RWPE2 (cell line): ENCODE measurements at regions not wholly inside any gene's neighbourhood (a gene's known extent, or its start where the extent isn't known, plus 50 kb on each side); places are given as distances from the start of the nearest gene placed in this dataset.

Experiments
- ATAC-seq: fragments of 200-7000 bp; cut with Tn5 transposase; 3 replicates; pipeline ENCODE4 v1.9.1; 2021; ENCODE audit warnings: low read depth
- DNase-seq: peaks from one replicate; pipeline ENCODE4 v3.0.0-alpha.2; 2020; ENCODE audit warnings: low spot score
- H3K27ac ChIP-seq: fragments of 450-650 bp; 2 replicates; pipeline ENCODE4 v1.5.1; 2017; ENCODE audit warnings: mild to moderate bottlenecking; ENCODE audit not compliant: poor library complexity, severe bottlenecking
- H3K27me3 ChIP-seq: fragments of 250-450 bp; sonication (Bioruptor Pico); 2 replicates; pipeline ENCODE4 v1.5.1; 2021; ENCODE audit warnings: mild to moderate bottlenecking, moderate library complexity; ENCODE audit not compliant: insufficient read depth, poor library complexity, severe bottlenecking
- H3K36me3 ChIP-seq: fragments of 250-450 bp; sonication (Bioruptor Pico); 2 replicates; pipeline ENCODE4 v1.5.1; 2020; ENCODE audit warnings: low read depth, mild to moderate bottlenecking, moderate library complexity
- H3K4me1 ChIP-seq: fragments of 250-450 bp; sonication (Bioruptor Pico); 2 replicates; pipeline ENCODE4 v1.5.1; 2021; ENCODE audit warnings: mild to moderate bottlenecking, moderate library complexity; ENCODE audit not compliant: insufficient read depth, poor library complexity, severe bottlenecking
- H3K4me3 ChIP-seq: fragments of 250-450 bp; sonication (Bioruptor Pico); 2 replicates; pipeline ENCODE4 v1.5.1; 2021; ENCODE audit warnings: mild to moderate bottlenecking, moderate library complexity; ENCODE audit not compliant: severe bottlenecking
- H3K9me3 ChIP-seq: fragments of 250-450 bp; sonication (Bioruptor Pico); 2 replicates; pipeline ENCODE4 v1.5.1; 2021; ENCODE audit warnings: mild to moderate bottlenecking, moderate library complexity; ENCODE audit not compliant: severe bottlenecking
- CTCF ChIP-seq: fragments of 450-650 bp; IDR thresholded peaks from one replicate; pipeline ENCODE4 v1.5.1; 2017; ENCODE audit warnings: mild to moderate bottlenecking, moderate library complexity; ENCODE audit not compliant: poor library complexity, severe bottlenecking

GRCh38 chr21:15160136-15160535 lies 95.3 kb upstream of the NRIP1 start:
- TF ChIP-seq CTCF = no peak
- ATAC-seq = no peak
- DNase-seq = no peak

GRCh38 chr21:15162921-15163320 lies 98.1 kb upstream of the NRIP1 start:
- no peaks in the 10 kb centered on the region for H3K27me3 ChIP-seq
- no peak for TF ChIP-seq CTCF
- H3K4me1 ChIP-seq = peaks cover 11% of the 10 kb centered on the region
- H3K4me3 ChIP-seq = no peak overlapping the region
- ATAC-seq (no peak), DNase-seq (no peak)
- H3K9me3 ChIP-seq = no peaks in the 10 kb centered on the region
- H3K27ac ChIP-seq = no peak overlapping the region
- no peaks in the 10 kb centered on the region for H3K36me3 ChIP-seq

More at GRCh38 chr21:15160136-15160535, 95.3 kb upstream of the NRIP1 start:
- Histone ChIP-seq H3K27ac (no peak overlapping the region), H3K36me3 (no peaks in the 10 kb centered on the region), H3K4me3 (no peak overlapping the region), H3K4me1 (peaks cover 10% of the 10 kb centered on the region), H3K27me3 (no peaks in the 10 kb centered on the region), H3K9me3 (no peaks in the 10 kb centered on the region)

GRCh38 chr21:15164273-15164672 lies 99.5 kb upstream of the NRIP1 start:
- Histone ChIP-seq H3K9me3 (no peaks in the 10 kb centered on the region), H3K4me3 (no peak overlapping the region), H3K36me3 (no peaks in the 10 kb centered on the region), H3K4me1 (peaks cover 11% of the 10 kb centered on the region), H3K27me3 (no peaks in the 10 kb centered on the region), H3K27ac (no peak overlapping the region)
- no peak for TF ChIP-seq CTCF
- DNase-seq (no peak), ATAC-seq (no peak)

- no peaks in the 10 kb centered on the region for H3K36me3 ChIP-seq
- no peak overlapping the region for H3K27ac ChIP-seq
- H3K27me3 ChIP-seq = no peaks in the 10 kb centered on the region
- H3K4me1 ChIP-seq = peaks cover 11% of the 10 kb centered on the region
- H3K4me3 ChIP-seq = no peak overlapping the region
- TF ChIP-seq CTCF = no peak
- H3K9me3 ChIP-seq = no peaks in the 10 kb centered on the region
- ATAC-seq (peak; percentile 94), DNase-seq (peak; percentile 56)
Measured at GRCh38 chr21:15164678-15165303, 100.0 kb upstream of the NRIP1 start.

- no peak for DNase-seq
- ATAC-seq = no peak
- TF ChIP-seq CTCF = no peak
Measured at GRCh38 chr21:15170614-15171013, 105.8 kb upstream of the NRIP1 start.

More at GRCh38 chr21:15170614-15171013, 105.8 kb upstream of the NRIP1 start:
- Histone ChIP-seq H3K4me3 (no peak overlapping the region), H3K36me3 (no peaks in the 10 kb centered on the region), H3K27me3 (no peaks in the 10 kb centered on the region), H3K9me3 (no peaks in the 10 kb centered on the region), H3K27ac (no peak overlapping the region), H3K4me1 (no peaks in the 10 kb centered on the region)
